DND-41 (cell line): ENCODE measurements at regions not wholly inside any gene's neighbourhood (a gene's known extent, or its start where the extent isn't known, plus 50 kb on each side); places are given as distances from the start of the nearest gene placed in this dataset.

ENCODE experiments used
- CTCF ChIP-seq: IDR thresholded peaks from 2 replicates; pipeline ENCODE4 v1.5.1; 2012; ENCODE audit warnings: borderline replicate concordance, low read length, moderate library complexity, mild to moderate bottlenecking; ENCODE audit not compliant: poor library complexity, severe bottlenecking; ENCODE audit errors: extremely low read depth
- EZH2 ChIP-seq: IDR thresholded peaks from 3 replicates; pipeline ENCODE4 v1.6.1; 2012; ENCODE audit warnings: borderline replicate concordance, low read depth, mild to moderate bottlenecking, moderate library complexity, low read length, inconsistent platforms; ENCODE audit not compliant: severe bottlenecking

GRCh38 chr10:35898716-35899440, 256.8 kb upstream of the FZD8 start:
- no peak for TF ChIP-seq CTCF
- TF ChIP-seq EZH2 = no peak
